Right lobe of liver (tissue), 4 donors: ENCODE measurements at regions not wholly inside any gene's neighbourhood (a gene's known extent, or its start where the extent isn't known, plus 50 kb on each side); places are given as distances from the start of the nearest gene placed in this dataset.

Experiments
- POLR2A ChIP-seq: fragments of 450-650 bp; IDR thresholded peaks from one replicate; pipeline ENCODE4 v1.6.1; 2017; ENCODE audit warnings: antibody characterized with exemption, mild to moderate bottlenecking
- TF ChIP-seq, protein P1 (sequence below), 4 donors: fragments of 200-600 bp in 3 of 4; fragments of 450-650 bp in 1 of 4; IDR thresholded peaks; one replicate each; pipeline versions ENCODE4 v1.5.1 to v1.8.0; 2016 to 2022; ENCODE audit warnings: antibody characterized with exemption in 4 of 4, mild to moderate bottlenecking in 2 of 4
- donor health status: DM: no; HTN: no; CAD: no.
- donor health status: DM: no; HTN: no; CAD: no.
- donor health status: DM: no; HTN: yes; CAD: no.

GRCh38 chr18:56273541-56274219 is 364.7 kb downstream of the TXNL1 start:
- TF ChIP-seq, protein P1, sequence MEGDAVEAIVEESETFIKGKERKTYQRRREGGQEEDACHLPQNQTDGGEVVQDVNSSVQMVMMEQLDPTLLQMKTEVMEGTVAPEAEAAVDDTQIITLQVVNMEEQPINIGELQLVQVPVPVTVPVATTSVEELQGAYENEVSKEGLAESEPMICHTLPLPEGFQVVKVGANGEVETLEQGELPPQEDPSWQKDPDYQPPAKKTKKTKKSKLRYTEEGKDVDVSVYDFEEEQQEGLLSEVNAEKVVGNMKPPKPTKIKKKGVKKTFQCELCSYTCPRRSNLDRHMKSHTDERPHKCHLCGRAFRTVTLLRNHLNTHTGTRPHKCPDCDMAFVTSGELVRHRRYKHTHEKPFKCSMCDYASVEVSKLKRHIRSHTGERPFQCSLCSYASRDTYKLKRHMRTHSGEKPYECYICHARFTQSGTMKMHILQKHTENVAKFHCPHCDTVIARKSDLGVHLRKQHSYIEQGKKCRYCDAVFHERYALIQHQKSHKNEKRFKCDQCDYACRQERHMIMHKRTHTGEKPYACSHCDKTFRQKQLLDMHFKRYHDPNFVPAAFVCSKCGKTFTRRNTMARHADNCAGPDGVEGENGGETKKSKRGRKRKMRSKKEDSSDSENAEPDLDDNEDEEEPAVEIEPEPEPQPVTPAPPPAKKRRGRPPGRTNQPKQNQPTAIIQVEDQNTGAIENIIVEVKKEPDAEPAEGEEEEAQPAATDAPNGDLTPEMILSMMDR (IDR thresholded peaks at IDR 0.05): no peak
- TF ChIP-seq POLR2A: no peak
